ENCODE measurements at regions not wholly inside any gene's neighbourhood (a gene's known extent, or its start where the extent isn't known, plus 50 kb on each side); places are given as distances from the start of the nearest gene placed in this dataset.
"Not testable (repeated sequence)": the region's sequence is repeated elsewhere in the genome, so short reads cannot be mapped to it uniquely, and the experiment has no call there.

- DNase-seq (ENCODE audit: missing footprints) (no peak), ATAC-seq (no peak)
- intact Hi-C loops (cut with DNase I), result no loop called here
Observed at GRCh38 chr4:13917015-13917414, 289.5 kb upstream of the BOD1L1 start.

- ATAC-seq (peak; percentile 89), DNase-seq (ENCODE audit: missing footprints) (peak; percentile 53)
- intact Hi-C loops (cut with DNase I), result no loop called here
Observed at GRCh38 chr4:13918110-13918509, 290.6 kb upstream of the BOD1L1 start.

GRCh38 chr4:13918991-13919441, 291.5 kb upstream of the BOD1L1 start:
- ATAC-seq (peak; percentile 71), DNase-seq (ENCODE audit: missing footprints) (no peak)
- intact Hi-C loops (cut with DNase I), result no loop called here

- intact Hi-C loops (cut with DNase I), result no loop called here
- DNase-seq (ENCODE audit: missing footprints) (no peak), ATAC-seq (no peak)
Observed at GRCh38 chr4:13920111-13920875, 292.8 kb upstream of the BOD1L1 start.

DNA sequence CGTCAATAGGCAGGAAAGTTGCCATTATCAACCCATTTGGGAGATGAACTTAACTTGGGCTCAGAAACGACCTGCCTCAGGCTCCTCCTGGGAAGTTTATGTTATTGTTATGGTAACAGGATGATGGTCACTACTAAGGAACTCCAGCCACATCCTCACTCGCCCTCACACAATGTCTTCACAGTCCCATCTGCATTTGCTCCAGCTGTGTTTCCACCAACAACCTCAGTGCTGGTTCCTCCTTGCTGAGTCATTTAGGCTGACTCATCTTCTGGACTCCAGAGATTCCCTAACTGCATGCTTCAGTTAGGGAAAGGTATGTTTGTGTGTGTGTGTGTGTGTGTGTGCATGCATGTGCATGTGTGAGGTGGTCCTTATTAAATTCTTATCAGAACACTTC, 293.4 kb upstream of the BOD1L1 start:
- no peak for DNase-seq (ENCODE audit: missing footprints)

GRCh38 chr4:13921805-13922204, 294.3 kb upstream of the BOD1L1 start:
- intact Hi-C loops (cut with DNase I), result no loop called here
- no peak for DNase-seq (ENCODE audit: missing footprints)
- ATAC-seq, result no peak

More for the DNA sequence above, 293.4 kb upstream of the BOD1L1 start:
- peak; percentile 57 for ATAC-seq
- intact Hi-C loops (cut with DNase I), result no loop called here

DNA sequence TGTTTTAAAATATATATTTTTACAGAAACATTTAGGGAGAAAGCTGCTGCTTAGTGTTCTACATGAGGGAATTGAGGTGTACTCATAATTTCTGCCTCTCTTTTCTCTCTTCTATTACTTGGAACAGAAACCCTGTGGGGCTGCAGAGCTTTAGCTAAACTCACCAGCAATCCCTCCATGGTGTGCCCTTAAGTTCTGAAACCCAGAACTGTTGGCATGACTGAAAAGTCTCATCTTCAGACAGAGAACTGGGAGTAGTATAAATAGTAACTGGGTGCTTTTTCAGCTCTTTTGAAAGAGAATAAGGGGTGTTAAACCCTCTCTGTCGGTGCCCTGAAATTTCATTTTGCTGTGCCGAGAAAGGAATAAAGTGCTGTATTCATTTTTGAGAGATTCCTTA, 294.9 kb upstream of the BOD1L1 start:
- DNase-seq (ENCODE audit: missing footprints) (no peak), ATAC-seq (no peak)
- intact Hi-C loops (cut with DNase I), result no loop called here

DNA sequence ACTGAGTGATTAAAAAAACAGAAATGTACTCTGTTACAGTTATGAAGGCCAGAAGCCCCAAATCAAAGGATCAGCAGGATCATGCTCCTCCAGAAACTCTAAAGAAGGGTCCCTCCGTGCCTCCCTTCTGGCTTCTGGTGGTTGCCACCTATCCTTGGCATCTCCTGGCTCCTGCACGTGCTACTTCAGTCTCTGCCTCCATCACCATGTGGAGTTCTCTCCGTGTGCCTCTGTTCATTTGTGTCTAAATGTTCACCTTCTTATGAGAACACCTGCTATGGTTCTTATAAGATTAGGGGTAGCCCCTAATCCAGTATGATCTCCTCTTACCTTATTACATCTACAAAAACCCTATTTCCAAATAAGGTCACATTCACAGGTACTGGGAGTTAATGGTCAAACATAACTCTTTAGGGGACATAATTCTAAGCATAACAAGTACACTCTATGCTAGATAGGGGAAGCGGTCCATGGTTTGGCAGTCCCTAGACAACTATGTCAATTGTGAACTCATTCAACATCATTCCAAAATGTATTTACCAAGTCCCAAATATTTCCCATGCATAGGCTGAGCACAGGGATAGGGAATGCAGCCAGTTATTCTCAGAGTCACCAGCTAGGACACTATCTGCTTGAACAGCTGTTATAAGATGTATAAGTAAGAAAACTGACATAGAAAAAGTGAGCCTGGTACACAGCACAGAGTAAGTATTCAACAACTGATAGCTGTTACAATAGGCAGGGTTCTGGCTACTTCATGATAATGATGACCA, 295.5 kb upstream of the BOD1L1 start:
- no peak for DNase-seq (ENCODE audit: missing footprints)
- no peak for ATAC-seq

GRCh38 chr4:13924900-13925299, 297.4 kb upstream of the BOD1L1 start:
- DNase-seq (ENCODE audit: missing footprints); ATAC-seq; intact Hi-C loops (cut with DNase I): not testable (repeated sequence)

More for the DNA sequence above, 295.5 kb upstream of the BOD1L1 start:
- intact Hi-C loops (cut with DNase I), result no loop called here

GRCh38 chr4:13928214-13928613, 300.7 kb upstream of the BOD1L1 start:
- ATAC-seq (no peak), DNase-seq (ENCODE audit: missing footprints) (no peak)
- intact Hi-C loops (cut with DNase I), result no loop called here

- intact Hi-C loops (cut with DNase I), result no loop called here
- ATAC-seq (no peak), DNase-seq (ENCODE audit: missing footprints) (no peak)
Observed at GRCh38 chr4:13930155-13930554, 302.6 kb upstream of the BOD1L1 start.

DNA sequence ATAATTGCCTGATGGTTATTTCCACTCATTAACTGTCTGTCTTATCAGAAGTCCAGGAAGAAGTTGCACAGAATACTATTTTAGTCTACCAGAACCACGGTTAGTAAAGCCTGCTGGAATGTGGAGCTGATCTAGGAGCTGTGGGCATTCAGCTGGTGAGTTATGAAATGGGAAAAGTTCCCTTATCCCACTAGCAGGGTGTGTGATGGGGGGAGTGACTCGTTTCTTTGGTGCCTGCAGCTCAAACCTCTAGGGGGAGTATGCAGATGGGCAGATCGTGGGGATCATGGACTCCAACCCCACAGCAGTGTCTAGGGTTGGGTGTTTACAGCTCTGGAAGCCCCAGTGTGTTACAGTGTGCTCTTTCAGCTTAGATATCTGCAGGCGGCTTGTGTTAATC, 305.7 kb upstream of the BOD1L1 start:
- ATAC-seq, result no peak
- intact Hi-C loops (cut with DNase I), result no loop called here
- DNase-seq (ENCODE audit: missing footprints), result no peak

DNA sequence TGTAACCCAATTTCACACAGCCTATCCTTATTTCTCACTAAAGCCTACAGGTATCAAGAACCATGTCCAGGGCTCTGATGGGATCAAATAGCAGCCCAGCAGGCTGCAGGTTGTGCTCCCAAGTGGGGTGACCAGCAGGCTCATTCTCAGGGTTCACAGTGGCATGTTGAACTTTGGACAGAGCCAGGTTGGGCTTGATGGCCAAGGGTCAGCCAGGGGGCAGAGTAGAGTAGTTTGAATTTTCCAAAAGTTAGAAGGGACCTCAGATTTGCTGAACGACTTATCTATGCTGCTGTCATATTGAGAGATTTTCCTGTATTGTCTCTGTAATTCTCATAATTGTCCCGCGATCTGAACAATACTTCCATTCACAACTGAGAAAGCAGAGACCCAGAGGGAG, 310.8 kb upstream of the BOD1L1 start:
- intact Hi-C loops (cut with DNase I), result no loop called here
- ATAC-seq (no peak), DNase-seq (ENCODE audit: missing footprints) (no peak)

- intact Hi-C loops (cut with DNase I), result no loop called here
- ATAC-seq (no peak), DNase-seq (ENCODE audit: missing footprints) (no peak)
Observed at GRCh38 chr4:13940921-13941320, 313.4 kb upstream of the BOD1L1 start.

- ATAC-seq (no peak), DNase-seq (ENCODE audit: missing footprints) (no peak)
- intact Hi-C loops (cut with DNase I), result no loop called here
Observed at GRCh38 chr4:13942977-13943376, 315.5 kb upstream of the BOD1L1 start.

GRCh38 chr4:13944095-13944511, 316.6 kb upstream of the BOD1L1 start:
- DNase-seq (ENCODE audit: missing footprints) (peak; percentile 72), ATAC-seq (peak; percentile 94)
- intact Hi-C loops (cut with DNase I), result no loop called here

DNA sequence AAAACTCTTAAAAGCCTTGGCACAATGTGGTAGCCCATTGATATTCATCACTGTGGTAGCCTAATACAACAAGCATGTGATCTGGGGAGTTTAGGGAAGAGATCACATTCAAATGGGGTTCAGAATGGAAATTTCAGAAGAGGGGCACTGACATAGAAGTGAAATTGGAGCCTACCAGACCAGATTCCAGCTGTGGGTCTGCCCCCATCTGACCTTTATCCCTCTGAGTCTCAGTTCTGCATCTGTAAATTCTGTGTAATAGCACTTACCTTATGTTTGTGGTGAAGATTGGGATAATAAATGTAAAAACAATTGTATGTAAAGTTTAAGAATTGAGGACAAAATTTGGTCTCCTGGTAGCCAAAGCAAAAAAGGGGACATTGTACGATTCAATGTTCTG, 320.4 kb upstream of the BOD1L1 start:
- ATAC-seq (no peak), DNase-seq (ENCODE audit: missing footprints) (no peak)
- intact Hi-C loops (cut with DNase I), result no loop called here

DNA sequence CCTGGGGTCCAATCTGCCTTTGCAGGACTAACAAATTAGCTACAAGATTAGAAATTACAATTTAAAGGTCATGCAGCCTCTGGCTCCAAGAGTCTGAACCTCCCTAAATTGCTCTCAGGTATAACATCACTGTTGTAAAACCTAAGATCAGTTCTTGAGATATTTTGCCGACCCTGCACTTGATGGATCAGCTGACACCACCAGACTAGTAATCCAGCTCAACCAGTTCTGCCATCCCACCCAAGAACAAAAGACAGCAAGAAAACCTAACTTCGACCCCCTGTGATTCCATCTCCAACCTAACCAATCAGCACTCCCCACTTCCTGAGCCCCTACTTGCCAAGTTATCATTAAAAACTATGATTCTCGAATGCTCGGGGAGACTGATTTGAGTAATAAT, 323.0 kb upstream of the BOD1L1 start:
- DNase-seq (ENCODE audit: missing footprints), result no peak
- intact Hi-C loops (cut with DNase I), result no loop called here

GRCh38 chr4:13953083-13953482, 325.6 kb upstream of the BOD1L1 start:
- no peak for DNase-seq (ENCODE audit: missing footprints)
- intact Hi-C loops (cut with DNase I), result no loop called here
- no peak for ATAC-seq

More for the DNA sequence above, 323.0 kb upstream of the BOD1L1 start:
- no peak for ATAC-seq

GRCh38 chr4:13955551-13955950, 328.0 kb upstream of the BOD1L1 start:
- ATAC-seq (no peak), DNase-seq (ENCODE audit: missing footprints) (no peak)
- intact Hi-C loops (cut with DNase I), result no loop called here

All from Right ventricle myocardium inferior (tissue), 1 donor.